Heart left ventricle (tissue), 13 donors: ENCODE measurements at regions not wholly inside any gene's neighbourhood (a gene's known extent, or its start where the extent isn't known, plus 50 kb on each side); places are given as distances from the start of the nearest gene placed in this dataset.

Source experiments
- POLR2A ChIP-seq, 2 donors: fragments of 450-650 bp; IDR thresholded peaks; one replicate each; pipeline ENCODE4 v1.6.1; 2017; ENCODE audit warnings: antibody characterized with exemption in 2 of 2, mild to moderate bottlenecking in 2 of 2, moderate library complexity in 2 of 2
- TF ChIP-seq, protein P1 (sequence below), 12 donors: fragments of 200-600 bp; sonication (generic) in 4 of 12; IDR thresholded peaks; one replicate each; pipeline versions ENCODE4 v1.5.0 to v1.8.0; 2018 to 2022; ENCODE audit warnings: antibody characterized with exemption in 12 of 12, mild to moderate bottlenecking in 5 of 12
- donor health status: ischemic (EF 13 %, LVEDD 7.1; RV severe dilation, severe dysfunction).
- donor health status: DM: no; HTN: yes; CAD: no.
- donor health status: DM: no; HTN: no; CAD: no.
- donor health status: ischemic (EF 25% LVEDD 6.9; RV normal size, moderate dysfunction).
- donor health status: ischemic (EF 25% LVEDD 5.7; RV mildly dilated, moderate dysfunction).
- donor health status: ischemic (EF 35%, LVEDD 5.7; RV mildly dilated, moderate dysfunction).
- donor health status: nonischemic (EF 11% LVEDD 7.7; RV severe dilation, severe dysfunction).
- donor health status: DM: yes; HTN: yes; CAD: no.
- donor health status: PGD.
- donor health status: ischemic (EF 29% LVEDD 5.4; RV normal size, mild dysfunction).
- donor health status: nonischemic (EF 23%, LVEDD 6.1; RV moderate dilation, normal function).

DNA sequence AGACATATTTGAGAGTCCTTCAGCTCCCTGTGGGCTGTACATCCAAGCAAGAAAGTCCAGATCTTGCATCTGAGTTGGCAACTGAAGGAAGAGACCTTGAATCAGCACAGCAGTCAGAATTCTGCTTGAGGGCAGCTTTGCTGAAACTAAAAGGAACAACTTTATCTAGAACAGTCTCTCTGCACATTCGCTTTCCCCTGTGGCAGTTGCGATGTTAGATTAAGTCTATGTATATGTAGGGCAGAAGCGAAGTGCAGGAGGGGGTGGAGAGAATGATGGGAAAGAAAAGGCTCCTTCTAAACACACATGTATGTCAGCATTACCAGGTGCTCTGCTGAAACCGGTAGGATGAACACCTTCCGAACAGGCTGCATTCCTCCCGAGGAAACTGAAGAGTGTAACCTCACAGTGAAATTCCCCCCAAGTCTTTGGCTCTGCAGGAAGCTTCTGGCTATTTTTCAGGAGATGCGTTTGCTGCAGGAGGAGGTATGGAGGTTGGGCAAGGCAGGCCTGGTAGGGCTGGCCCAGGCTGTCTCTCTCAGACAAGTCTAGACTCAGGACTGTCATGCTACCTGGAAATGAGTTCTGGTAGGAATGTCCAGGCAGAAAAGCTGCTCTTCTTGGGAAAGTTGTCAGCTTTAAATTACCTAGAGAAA is 70.0 kb upstream of the ATL2 start:
- TF ChIP-seq POLR2A (IDR thresholded peaks at IDR 0.05) = no peak
- TF ChIP-seq, protein P1, sequence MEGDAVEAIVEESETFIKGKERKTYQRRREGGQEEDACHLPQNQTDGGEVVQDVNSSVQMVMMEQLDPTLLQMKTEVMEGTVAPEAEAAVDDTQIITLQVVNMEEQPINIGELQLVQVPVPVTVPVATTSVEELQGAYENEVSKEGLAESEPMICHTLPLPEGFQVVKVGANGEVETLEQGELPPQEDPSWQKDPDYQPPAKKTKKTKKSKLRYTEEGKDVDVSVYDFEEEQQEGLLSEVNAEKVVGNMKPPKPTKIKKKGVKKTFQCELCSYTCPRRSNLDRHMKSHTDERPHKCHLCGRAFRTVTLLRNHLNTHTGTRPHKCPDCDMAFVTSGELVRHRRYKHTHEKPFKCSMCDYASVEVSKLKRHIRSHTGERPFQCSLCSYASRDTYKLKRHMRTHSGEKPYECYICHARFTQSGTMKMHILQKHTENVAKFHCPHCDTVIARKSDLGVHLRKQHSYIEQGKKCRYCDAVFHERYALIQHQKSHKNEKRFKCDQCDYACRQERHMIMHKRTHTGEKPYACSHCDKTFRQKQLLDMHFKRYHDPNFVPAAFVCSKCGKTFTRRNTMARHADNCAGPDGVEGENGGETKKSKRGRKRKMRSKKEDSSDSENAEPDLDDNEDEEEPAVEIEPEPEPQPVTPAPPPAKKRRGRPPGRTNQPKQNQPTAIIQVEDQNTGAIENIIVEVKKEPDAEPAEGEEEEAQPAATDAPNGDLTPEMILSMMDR (IDR thresholded peaks at IDR 0.05) = no peak
